ENCODE measurements at regions not wholly inside any gene's neighbourhood (a gene's known extent, or its start where the extent isn't known, plus 50 kb on each side); places are given as distances from the start of the nearest gene placed in this dataset.

DNA sequence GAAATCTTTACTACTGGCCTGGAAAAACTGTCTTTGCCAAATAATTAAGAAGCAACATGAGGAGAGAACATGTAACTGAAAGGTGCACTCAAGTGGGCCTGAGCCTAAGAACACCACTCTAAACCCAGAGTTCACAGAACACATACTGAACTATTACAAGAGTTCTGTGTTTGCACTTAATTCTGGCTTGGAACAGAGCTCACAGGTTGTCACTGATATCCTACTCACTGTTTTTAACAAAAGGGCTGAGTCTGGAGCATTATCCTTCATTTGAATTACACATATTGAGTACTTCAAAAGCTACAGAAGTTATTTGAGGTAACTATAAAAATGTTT lies 164.7 kb downstream of the OGFRL1 start:
- TF ChIP-seq POLR2A (IDR thresholded peaks at IDR 0.05; ENCODE audit: low read depth, low read length) (no peak), TAF1 (IDR thresholded peaks at IDR 0.05; ENCODE audit: low read depth, low read length) (no peak), POLR2AphosphoS5 (IDR thresholded peaks at IDR 0.05; ENCODE audit: low read depth, low read length) (no peak), PAX5 (IDR thresholded peaks at IDR 0.05; ENCODE audit: insufficient read depth, low read length, severe bottlenecking) (no peak)
